ENCODE measurements at regions not wholly inside any gene's neighbourhood (a gene's known extent, or its start where the extent isn't known, plus 50 kb on each side); places are given as distances from the start of the nearest gene placed in this dataset.
A peak's percentile ranks its signal among the peaks of the same experiment; 100 is the strongest.

DNA sequence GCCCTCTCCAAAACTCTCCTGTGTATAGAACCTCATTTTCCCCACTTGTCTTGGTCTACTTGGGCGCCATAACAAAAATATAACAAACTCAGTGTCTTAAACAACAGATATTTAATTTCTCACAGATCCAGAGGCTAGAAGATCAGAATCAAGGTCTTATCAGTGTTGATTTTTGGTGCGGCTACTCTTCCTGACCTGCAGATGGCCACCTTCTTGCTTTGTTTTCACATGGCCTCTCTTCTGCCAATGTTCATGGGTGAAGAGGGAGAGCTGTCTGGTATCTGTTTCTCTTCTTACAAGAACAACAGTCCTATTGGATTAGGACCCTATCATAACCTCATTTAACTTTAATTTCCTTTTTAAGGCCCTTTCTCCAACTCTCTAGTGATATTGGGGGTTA, 177.3 kb downstream of the PABPC4L start:
- no peak overlapping the region for H2AK5ac ChIP-seq (ENCODE audit: insufficient read length, low read length)
- no peaks in the 10 kb centered on the region for H4K20me1 ChIP-seq (ENCODE audit: control insufficient read depth, insufficient read depth, insufficient read length)
- no peaks in the 10 kb centered on the region for H3K27me3 Mint-ChIP-seq (ENCODE audit: low read depth)
- no peak overlapping the region for H3K18ac ChIP-seq (ENCODE audit: insufficient read length, low read depth, low read length)
- no peaks in the 10 kb centered on the region for H3K9me3 Mint-ChIP-seq
- H2BK12ac ChIP-seq (ENCODE audit: insufficient read length, low read depth, low read length) = no peak overlapping the region
- H2BK120ac ChIP-seq (ENCODE audit: low read depth, low read length, poor library complexity, severe bottlenecking) = no peak overlapping the region
- H2BK20ac ChIP-seq (ENCODE audit: low read depth, low read length, poor library complexity, severe bottlenecking) = no peak overlapping the region
- no peak overlapping the region for H3K23ac ChIP-seq (ENCODE audit: insufficient read length, low read depth, low read length)
- no CpG with 5 or more reads among the region's 2 CpGs for WGBS (ENCODE audit: extremely low coverage, insufficient read length, low lambda C conversion rate)
- no peak overlapping the region for H3T11ph ChIP-seq (ENCODE audit: low read length)
- H3K9ac ChIP-seq (ENCODE audit: extremely low read depth, insufficient read length, low read length) = no peak overlapping the region
- H2BK15ac ChIP-seq (ENCODE audit: low read depth, low read length) = no peak overlapping the region
- H3K14ac ChIP-seq (ENCODE audit: insufficient read depth, low read length) = no peak overlapping the region
- H3K79me2 ChIP-seq (ENCODE audit: insufficient read depth, low read length) = no peaks in the 10 kb centered on the region
- no peak overlapping the region for H3K27ac Mint-ChIP-seq
- no peak overlapping the region for H3K27ac ChIP-seq (ENCODE audit: insufficient read length, low read depth, low read length)
- no peak overlapping the region for H3K4me2 ChIP-seq (ENCODE audit: insufficient read depth, insufficient read length, low read length)
- DNase-seq = no peak
- no peak overlapping the region for H3K56ac ChIP-seq (ENCODE audit: insufficient read length, low read depth, low read length)
- H2BK5ac ChIP-seq (ENCODE audit: insufficient read length, low read length) = no peak overlapping the region
- H4K5ac ChIP-seq (ENCODE audit: insufficient read length, low read depth, low read length) = no peak overlapping the region
- no peak overlapping the region for H2AFZ ChIP-seq (ENCODE audit: low read length)
- no peaks in the 10 kb centered on the region for H3K23me2 ChIP-seq (ENCODE audit: insufficient read length, low read depth, low read length, poor library complexity, severe bottlenecking)
- H4K91ac ChIP-seq (ENCODE audit: insufficient read length, low read depth, low read length) = no peak overlapping the region
- no peak overlapping the region for H3K4ac ChIP-seq (ENCODE audit: low read depth, low read length)
- H3K4me1 Mint-ChIP-seq = peaks cover 0 to 3% of the 10 kb centered on the region in 2 experiments; a peak in 3 of 4 replicates
- no peaks in the 10 kb centered on the region for H3K9me3 ChIP-seq (ENCODE audit: control insufficient read depth, low read depth, low read length)
- TF ChIP-seq, protein P1, sequence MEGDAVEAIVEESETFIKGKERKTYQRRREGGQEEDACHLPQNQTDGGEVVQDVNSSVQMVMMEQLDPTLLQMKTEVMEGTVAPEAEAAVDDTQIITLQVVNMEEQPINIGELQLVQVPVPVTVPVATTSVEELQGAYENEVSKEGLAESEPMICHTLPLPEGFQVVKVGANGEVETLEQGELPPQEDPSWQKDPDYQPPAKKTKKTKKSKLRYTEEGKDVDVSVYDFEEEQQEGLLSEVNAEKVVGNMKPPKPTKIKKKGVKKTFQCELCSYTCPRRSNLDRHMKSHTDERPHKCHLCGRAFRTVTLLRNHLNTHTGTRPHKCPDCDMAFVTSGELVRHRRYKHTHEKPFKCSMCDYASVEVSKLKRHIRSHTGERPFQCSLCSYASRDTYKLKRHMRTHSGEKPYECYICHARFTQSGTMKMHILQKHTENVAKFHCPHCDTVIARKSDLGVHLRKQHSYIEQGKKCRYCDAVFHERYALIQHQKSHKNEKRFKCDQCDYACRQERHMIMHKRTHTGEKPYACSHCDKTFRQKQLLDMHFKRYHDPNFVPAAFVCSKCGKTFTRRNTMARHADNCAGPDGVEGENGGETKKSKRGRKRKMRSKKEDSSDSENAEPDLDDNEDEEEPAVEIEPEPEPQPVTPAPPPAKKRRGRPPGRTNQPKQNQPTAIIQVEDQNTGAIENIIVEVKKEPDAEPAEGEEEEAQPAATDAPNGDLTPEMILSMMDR (conservative IDR thresholded peaks at IDR 0.05) = peak; percentile 69
- no peaks in the 10 kb centered on the region for H3K36me3 Mint-ChIP-seq (ENCODE audit: insufficient read depth in 1 of 3, low read depth in 3 of 3)
- H3K4me3 Mint-ChIP-seq = no peak overlapping the region
- no peak overlapping the region for H4K8ac ChIP-seq (replicated peaks; ENCODE audit: insufficient read length, low read depth, low read length)
- H3K27me3 ChIP-seq (ENCODE audit: insufficient read depth, low read length) = no peaks in the 10 kb centered on the region
- no peaks in the 10 kb centered on the region for H3K4me1 ChIP-seq (ENCODE audit: insufficient read depth, low read length)
- H3K79me1 ChIP-seq (ENCODE audit: insufficient read depth, low read depth, low read length, poor library complexity, severe bottlenecking) = no peaks in the 10 kb centered on the region

Measured in H9 (cell line).